ENCODE measurements at regions not wholly inside any gene's neighbourhood (a gene's known extent, or its start where the extent isn't known, plus 50 kb on each side); places are given as distances from the start of the nearest gene placed in this dataset.
A peak's percentile ranks its signal among the peaks of the same experiment; 100 is the strongest.

DNA sequence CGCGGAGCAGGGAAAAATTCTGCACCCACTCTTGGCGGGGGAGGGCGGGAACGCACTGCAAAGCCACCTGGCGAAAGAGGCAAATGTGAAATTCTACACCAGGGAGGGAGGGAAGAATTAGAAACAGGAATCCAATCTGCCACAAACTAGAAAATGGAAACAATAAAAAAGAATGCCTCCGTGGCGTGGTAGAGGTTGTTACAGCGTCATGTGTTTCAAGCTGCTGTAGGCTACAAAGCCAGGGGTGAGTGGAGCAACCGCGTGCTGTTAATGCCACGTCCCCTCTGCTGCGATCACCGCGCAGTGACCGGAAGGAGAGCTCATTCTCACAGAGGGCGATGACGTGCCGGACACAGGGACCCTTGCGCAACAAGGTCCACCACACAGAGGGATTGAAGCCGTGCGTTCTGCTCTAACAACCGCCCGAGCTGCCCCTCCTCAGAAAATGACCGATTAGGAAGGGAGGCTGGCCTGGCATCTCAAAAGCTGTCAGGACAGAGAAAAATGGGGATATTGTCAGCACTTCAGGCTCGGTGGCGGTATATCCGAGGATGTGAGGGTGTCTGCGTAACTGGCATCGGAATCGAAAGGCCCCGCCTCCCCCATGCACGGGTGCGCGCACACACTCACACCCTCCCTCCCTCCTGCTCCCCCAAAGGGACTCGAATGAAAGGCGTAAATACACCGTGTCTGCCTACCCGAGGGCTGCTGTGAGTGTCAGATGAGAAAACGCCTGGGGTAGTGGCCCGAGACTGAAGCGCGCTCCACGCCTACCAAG lies 70.8 kb upstream of the TNRC6C start (continued):
- TF ChIP-seq GABPA (IDR thresholded peaks at IDR 0.05; ENCODE audit: low read depth, low read length) = peak; percentile 16; the same call in 1 of the 2 replicates
- peak; percentile 57 for TF ChIP-seq GABPA (CRISPR knock-in tag; IDR thresholded peaks at IDR 0.05; ENCODE audit: low read depth)
- no peak for TF ChIP-seq ZFP1 (CRISPR knock-in tag; IDR thresholded peaks at IDR 0.05)
- TF ChIP-seq, protein P1, sequence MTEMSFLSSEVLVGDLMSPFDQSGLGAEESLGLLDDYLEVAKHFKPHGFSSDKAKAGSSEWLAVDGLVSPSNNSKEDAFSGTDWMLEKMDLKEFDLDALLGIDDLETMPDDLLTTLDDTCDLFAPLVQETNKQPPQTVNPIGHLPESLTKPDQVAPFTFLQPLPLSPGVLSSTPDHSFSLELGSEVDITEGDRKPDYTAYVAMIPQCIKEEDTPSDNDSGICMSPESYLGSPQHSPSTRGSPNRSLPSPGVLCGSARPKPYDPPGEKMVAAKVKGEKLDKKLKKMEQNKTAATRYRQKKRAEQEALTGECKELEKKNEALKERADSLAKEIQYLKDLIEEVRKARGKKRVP (CRISPR knock-in tag; IDR thresholded peaks at IDR 0.05) = 0 out of 4 replicates have a peak, but pooled peaks of 1 of the 2 experiments have one; percentile 29
- peak; percentile 62; the same call in 1 of the 2 replicates for TF ChIP-seq ZNF350 (CRISPR knock-in tag; IDR thresholded peaks at IDR 0.05; ENCODE audit: borderline replicate concordance, low read depth)
- TF ChIP-seq, protein P2, sequence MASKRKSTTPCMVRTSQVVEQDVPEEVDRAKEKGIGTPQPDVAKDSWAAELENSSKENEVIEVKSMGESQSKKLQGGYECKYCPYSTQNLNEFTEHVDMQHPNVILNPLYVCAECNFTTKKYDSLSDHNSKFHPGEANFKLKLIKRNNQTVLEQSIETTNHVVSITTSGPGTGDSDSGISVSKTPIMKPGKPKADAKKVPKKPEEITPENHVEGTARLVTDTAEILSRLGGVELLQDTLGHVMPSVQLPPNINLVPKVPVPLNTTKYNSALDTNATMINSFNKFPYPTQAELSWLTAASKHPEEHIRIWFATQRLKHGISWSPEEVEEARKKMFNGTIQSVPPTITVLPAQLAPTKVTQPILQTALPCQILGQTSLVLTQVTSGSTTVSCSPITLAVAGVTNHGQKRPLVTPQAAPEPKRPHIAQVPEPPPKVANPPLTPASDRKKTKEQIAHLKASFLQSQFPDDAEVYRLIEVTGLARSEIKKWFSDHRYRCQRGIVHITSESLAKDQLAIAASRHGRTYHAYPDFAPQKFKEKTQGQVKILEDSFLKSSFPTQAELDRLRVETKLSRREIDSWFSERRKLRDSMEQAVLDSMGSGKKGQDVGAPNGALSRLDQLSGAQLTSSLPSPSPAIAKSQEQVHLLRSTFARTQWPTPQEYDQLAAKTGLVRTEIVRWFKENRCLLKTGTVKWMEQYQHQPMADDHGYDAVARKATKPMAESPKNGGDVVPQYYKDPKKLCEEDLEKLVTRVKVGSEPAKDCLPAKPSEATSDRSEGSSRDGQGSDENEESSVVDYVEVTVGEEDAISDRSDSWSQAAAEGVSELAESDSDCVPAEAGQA (IDR thresholded peaks at IDR 0.05; ENCODE audit: low read depth) = peak; percentile 54; the same call in 1 of the 2 replicates
- TF ChIP-seq, protein P2 (CRISPR knock-in tag; IDR thresholded peaks at IDR 0.05; ENCODE audit: borderline replicate concordance) = no peak
- peak; percentile 62 for TF ChIP-seq CREB1 (IDR thresholded peaks at IDR 0.05)
- TF ChIP-seq CREB1 (CRISPR knock-in tag; IDR thresholded peaks at IDR 0.05) = no peak
- TF ChIP-seq MYC (CRISPR knock-in tag; IDR thresholded peaks at IDR 0.05; ENCODE audit: borderline replicate concordance) = peak; percentile 38; the same call in 1 of the 2 replicates
- TF ChIP-seq SALL1 (CRISPR knock-in tag; IDR thresholded peaks at IDR 0.05) = peak; percentile 72; the same call in 1 of the 2 replicates
- peak; percentile 81 for TF ChIP-seq ZBTB21 (CRISPR knock-in tag; IDR thresholded peaks at IDR 0.05)
- TF ChIP-seq, protein P3, sequence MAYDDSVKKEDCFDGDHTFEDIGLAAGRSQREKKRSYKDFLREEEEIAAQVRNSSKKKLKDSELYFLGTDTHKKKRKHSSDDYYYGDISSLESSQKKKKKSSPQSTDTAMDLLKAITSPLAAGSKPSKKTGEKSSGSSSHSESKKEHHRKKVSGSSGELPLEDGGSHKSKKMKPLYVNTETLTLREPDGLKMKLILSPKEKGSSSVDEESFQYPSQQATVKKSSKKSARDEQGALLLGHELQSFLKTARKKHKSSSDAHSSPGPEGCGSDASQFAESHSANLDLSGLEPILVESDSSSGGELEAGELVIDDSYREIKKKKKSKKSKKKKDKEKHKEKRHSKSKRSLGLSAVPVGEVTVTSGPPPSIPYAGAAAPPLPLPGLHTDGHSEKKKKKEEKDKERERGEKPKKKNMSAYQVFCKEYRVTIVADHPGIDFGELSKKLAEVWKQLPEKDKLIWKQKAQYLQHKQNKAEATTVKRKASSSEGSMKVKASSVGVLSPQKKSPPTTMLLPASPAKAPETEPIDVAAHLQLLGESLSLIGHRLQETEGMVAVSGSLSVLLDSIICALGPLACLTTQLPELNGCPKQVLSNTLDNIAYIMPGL (CRISPR knock-in tag; IDR thresholded peaks at IDR 0.05; ENCODE audit: borderline replicate concordance in 1 of 2, low read depth in 1 of 2) = no peak
- TF ChIP-seq, protein P4, sequence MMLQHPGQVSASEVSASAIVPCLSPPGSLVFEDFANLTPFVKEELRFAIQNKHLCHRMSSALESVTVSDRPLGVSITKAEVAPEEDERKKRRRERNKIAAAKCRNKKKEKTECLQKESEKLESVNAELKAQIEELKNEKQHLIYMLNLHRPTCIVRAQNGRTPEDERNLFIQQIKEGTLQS (CRISPR knock-in tag; IDR thresholded peaks at IDR 0.05) = no peak; the same call in 1 of the 2 replicates
- TF ChIP-seq, protein P5, sequence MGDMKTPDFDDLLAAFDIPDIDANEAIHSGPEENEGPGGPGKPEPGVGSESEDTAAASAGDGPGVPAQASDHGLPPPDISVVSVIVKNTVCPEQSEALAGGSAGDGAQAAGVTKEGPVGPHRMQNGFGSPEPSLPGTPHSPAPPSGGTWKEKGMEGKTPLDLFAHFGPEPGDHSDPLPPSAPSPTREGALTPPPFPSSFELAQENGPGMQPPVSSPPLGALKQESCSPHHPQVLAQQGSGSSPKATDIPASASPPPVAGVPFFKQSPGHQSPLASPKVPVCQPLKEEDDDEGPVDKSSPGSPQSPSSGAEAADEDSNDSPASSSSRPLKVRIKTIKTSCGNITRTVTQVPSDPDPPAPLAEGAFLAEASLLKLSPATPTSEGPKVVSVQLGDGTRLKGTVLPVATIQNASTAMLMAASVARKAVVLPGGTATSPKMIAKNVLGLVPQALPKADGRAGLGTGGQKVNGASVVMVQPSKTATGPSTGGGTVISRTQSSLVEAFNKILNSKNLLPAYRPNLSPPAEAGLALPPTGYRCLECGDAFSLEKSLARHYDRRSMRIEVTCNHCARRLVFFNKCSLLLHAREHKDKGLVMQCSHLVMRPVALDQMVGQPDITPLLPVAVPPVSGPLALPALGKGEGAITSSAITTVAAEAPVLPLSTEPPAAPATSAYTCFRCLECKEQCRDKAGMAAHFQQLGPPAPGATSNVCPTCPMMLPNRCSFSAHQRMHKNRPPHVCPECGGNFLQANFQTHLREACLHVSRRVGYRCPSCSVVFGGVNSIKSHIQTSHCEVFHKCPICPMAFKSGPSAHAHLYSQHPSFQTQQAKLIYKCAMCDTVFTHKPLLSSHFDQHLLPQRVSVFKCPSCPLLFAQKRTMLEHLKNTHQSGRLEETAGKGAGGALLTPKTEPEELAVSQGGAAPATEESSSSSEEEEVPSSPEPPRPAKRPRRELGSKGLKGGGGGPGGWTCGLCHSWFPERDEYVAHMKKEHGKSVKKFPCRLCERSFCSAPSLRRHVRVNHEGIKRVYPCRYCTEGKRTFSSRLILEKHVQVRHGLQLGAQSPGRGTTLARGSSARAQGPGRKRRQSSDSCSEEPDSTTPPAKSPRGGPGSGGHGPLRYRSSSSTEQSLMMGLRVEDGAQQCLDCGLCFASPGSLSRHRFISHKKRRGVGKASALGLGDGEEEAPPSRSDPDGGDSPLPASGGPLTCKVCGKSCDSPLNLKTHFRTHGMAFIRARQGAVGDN (CRISPR knock-in tag; IDR thresholded peaks at IDR 0.05) = peak; percentile 85
- no peak for TF ChIP-seq GATAD1 (CRISPR knock-in tag; IDR thresholded peaks at IDR 0.05)

All from HepG2 (cell line).